DMS153 treated with DMSO at 0.1 percent for 48 hours (cell line): ENCODE measurements at regions not wholly inside any gene's neighbourhood (a gene's known extent, or its start where the extent isn't known, plus 50 kb on each side); places are given as distances from the start of the nearest gene placed in this dataset.

ENCODE experiments used
- DNase-seq: peaks from one replicate; lab custom pipeline; 2025; ENCODE audit not compliant: unreplicated experiment; lab: John Stamatoyannopoulos, UW

GRCh38 chr2:183606718-183607085, 482.5 kb downstream of the NUP35 start:
- DNase-seq = no peak

DNA sequence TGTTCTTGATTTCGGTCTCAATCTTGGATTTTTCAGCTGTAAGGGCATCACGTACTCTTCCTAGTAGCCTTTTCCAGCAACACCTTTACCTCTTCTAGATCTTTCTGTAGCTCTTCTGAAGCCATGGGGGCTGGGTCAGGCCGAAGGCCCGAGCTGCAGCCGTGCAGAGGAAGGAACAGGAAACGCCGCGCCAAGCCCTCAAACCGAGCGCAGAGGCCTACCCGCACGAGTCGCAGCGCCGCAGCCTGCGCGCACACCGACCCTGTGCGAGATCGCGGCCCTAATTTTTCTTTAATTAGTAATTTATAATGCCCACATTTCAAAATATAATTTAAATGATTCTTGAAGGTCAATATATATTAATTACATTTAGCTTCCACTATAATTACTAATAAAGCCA, 483.8 kb downstream of the NUP35 start:
- no peak for DNase-seq

DNA sequence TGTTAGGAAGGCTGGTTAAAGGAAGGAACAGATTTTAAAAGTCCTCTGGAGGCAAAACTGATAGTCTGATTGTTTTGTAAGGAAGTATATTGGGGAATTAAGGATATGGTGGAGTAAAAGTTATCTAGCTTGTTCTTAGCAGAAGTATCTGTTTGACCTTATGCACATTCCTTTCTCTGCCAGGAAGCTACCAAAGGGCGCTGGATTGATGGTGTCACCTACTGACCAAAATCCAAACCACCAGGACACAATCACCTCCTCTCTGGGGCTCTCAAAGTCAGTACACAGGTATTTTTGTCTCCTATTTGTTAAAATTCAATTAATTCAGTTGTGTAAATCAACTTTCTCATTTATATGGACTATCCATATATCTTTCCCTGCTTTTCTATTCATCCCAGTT, 484.5 kb downstream of the NUP35 start:
- DNase-seq = no peak

DNA sequence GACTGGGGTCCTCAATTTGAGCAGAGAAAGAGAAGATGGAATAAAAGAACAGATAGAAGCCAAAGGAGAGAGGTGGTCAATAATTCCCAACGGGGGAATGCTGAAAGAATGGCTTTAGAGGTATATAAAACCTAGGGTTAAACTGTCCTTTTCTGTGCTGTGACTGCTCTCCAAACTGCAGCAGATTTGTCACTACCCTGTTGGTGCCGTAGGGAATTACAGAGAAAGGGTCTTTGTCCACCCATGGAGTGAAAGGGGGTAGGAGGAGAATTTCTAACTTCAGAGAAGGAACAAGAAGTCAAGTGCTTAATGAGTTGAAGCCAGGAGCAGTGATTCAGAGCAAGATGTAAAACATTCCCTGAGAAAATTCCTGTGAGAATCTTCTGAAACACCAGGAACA, 486.5 kb downstream of the NUP35 start:
- DNase-seq = no peak

- DNase-seq = no peak
These were observed 490.7 kb downstream of the NUP35 start for GRCh38 chr2:183614799-183615435.

DNA sequence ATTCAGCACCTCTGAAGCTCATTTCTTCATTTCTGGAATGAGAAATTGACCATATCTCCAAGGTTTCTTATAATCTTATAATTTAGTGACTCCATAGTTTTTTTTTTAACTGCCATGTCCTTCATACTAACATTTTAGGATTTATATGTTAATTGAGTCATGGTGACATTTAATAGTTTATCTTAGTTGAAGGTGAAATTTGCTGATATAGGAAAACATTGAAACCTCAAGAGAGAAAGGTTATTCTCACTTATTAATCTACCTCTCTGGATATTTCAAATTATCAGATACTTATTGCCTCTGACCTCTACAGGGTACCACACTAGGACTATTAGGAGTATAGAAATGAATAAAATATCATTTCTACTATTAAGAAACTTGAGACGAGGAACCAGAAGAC, 499.0 kb downstream of the NUP35 start:
- DNase-seq = no peak

DNA sequence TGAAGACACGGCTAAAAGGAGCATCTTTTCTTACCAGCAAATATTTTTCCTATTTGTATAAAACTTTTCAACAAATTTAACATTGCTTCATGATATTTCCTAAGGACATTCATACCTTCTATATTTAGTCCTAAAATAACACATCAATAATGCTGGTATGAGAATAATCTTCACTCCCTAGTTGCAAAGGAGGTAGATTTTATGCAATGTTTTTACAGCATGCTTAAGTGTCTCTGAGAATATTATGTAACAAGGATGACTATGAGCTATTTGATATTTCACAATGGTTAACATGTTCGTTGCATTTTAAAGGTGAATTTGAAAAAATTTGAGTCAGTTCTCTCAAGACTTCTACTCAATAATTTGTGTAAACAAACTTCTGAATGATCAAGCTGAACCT, 506.7 kb downstream of the NUP35 start:
- DNase-seq = no peak

GRCh38 chr2:183656121-183656520, 531.9 kb downstream of the NUP35 start:
- DNase-seq = no peak

DNA sequence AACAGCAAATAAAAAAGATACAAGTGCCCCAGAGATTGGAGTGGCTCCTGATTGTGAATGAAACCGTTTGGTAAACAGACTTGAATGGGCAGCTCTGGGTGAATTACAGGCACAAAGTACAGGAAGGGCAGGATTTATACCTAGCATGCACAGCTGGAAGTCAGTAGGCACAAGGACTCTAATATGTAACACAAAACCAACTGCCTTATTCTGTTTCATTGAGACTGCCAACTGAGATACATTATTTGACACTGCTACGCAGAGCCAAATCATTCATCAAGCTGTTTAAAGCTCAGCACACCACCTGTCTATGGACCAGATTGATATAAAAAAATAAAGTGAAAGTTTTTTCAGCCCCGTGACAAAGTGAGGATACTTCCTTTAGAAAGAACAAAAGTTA, 541.2 kb downstream of the NUP35 start:
- peak; percentile 96 for DNase-seq

DNA sequence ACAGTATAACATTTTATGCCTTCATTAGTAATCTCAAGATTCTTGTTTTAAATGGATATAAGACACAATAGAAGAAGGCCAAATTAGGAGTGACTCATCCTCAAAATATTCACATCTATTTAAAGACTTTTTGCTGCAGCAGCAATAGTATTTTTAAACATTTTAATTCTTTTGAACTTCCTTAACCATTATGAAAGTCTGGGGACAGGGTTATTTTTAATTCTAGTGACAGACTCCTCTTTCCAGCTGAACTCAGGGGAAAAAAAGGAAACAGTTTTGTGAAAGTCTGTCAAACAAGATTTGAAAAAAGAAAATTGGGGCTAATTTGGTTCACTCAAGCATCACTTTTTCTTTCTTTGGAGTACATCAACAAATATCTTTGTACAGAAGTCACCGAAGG, 541.8 kb downstream of the NUP35 start:
- peak; percentile 85 for DNase-seq

- no peak for DNase-seq
These were observed 547.0 kb downstream of the NUP35 start for GRCh38 chr2:183671233-183671632.

DNA sequence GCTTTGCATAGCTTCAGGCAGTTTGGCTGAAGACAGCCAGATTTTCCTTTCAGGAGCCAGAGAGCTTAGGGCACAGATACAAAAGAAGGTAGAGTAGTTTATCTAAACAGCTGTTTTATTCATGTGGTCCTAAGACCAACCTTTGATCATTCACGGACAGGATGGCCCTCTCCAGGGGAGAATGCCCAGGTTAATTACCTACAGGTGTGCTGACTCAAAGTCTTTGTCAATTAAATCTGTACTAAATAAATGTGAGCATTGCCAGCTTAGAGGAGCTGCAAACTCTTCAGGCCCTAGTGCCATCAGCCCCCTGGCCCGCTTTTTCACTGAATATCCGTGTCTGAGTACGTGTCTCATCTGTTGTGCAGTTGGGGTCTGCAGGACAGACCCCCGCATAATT, 554.7 kb downstream of the NUP35 start:
- no peak for DNase-seq

DNA sequence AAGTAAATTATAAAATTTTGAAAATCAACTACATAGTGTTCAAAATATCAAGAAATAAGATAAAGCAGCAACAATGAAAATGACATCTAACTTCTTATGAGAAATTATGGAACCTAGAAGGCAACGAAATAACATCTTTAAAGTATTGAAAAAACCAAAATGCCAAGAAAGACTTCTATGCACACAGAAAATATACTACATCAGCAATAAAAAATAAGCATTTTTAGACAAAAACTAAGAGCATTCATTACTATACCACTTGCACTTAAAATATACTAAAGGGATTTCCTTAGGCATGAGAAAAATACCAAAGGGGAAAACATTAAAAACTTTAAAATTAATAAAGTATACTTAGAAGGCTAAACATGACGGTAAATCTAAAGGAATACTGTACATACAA, 556.3 kb downstream of the NUP35 start:
- DNase-seq = no peak

DNA sequence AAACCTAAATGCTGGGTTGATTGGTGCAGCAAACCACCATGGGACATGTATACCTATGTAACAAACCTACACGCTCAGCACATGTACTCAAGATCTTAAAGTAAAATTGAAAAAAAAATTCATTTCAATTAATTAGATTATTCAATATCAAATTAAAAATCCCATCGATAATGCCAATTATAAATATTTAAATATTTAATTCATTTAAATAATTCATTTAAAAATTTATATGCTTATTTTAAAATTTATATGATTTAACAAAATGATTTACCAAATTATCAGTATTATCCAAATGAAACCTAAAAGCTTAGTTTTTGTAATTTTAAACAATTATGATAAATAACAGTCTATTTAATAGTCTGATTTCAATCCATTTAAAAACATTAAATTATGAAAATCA, 560.4 kb downstream of the NUP35 start:
- DNase-seq = no peak

DNA sequence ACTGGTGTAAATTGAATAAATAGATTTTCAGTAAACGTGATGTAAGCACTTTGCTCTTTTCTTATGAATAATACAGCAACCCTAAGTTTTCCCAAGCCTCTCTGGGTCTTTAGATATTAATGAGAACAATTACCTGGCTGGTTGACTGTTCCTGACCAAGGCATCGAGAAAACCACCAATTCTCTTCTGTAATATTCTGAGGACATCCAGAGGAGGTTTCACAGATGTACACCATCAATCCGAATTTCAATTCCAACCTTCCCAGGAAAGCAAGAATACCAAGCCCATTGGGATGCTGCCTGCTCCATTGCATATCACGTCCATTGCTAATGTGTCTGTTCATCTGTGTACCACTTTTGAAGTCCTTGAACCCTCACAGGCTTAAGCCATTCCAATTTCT, 571.8 kb downstream of the NUP35 start:
- DNase-seq = no peak

DNA sequence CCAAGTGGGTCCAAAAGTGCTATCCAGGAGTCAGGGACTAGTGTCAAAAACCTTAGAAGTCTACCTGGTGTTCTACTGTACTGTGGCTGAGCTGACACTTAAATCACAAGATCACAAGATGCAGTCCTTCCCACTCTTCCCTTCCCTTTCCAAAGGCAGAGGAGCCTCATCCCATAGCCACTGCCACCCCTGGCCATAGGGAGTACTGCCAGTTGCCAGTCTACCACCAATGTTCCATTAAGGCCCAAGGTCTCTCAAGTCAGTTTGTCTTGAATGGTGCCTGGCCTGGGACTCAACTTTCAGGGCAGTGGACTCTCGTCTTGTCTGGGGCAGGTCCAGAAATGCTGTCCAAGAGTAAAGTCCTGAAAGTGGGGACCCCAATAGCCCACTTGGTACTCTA, 585.6 kb downstream of the NUP35 start:
- no peak for DNase-seq

- DNase-seq = no peak
These were observed 594.0 kb downstream of the NUP35 start for GRCh38 chr2:183718246-183718645.

- DNase-seq = no peak
These were observed 599.0 kb downstream of the NUP35 start for GRCh38 chr2:183723278-183723677.

- no peak for DNase-seq
These were observed 605.1 kb downstream of the NUP35 start for GRCh38 chr2:183729380-183729779.

DNA sequence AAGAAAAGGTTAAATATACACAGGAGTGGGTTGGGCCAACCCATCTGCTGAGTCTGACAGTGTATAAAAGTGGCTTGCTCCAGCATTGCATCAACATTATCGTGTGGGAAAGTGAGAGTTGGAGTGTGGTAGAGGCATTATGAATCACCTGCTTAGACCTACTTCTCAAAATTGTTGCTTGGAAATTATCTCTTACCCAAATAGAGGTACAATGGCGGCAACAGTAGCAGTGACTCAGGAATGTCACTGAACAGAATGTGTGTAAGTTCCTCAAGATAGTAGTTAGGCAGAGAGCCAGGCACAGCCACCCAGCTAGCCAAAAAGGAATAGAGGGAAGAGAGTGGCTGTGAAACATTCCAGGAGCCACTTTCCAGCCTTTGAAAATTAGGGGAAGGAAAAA, 616.0 kb downstream of the NUP35 start:
- no peak for DNase-seq

DNA sequence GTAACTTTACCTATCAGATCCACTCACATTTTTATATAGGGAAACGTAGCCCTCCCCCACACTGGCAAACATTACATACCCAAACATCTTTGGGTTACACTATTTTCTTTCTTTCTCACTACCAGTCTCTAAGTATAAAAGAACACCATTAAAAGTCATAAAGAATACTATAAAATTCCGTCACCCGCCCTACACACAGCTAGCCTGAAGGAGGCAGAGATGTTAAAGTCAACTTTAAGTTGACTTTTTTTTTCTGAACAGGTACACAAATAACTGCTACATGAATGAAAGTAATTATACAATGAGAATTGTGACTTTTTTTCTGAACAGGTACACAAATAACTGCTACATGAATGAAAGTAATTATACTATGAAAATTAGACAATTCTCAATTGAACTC, 628.3 kb downstream of the NUP35 start:
- no peak for DNase-seq

GRCh38 chr2:183759033-183759432, 634.8 kb downstream of the NUP35 start:
- no peak for DNase-seq

DNA sequence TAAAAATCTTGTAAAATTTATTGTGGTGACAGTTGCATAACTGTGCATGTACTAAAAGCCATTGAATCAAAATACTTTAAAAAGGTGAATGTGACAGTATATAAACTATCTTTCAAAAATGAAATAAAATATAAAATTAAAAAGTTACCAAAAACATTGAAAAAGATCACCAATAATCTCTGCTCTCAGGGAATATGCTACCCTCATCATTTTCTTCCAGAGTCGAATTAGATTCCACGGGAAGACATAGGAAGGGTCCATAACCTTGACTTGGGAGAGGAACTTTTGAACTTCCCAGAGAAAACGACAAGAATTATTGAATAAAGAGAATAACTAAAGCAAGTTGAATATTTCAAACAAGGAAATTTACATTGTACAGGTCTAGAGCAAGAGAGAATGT, 649.5 kb downstream of the NUP35 start:
- DNase-seq = no peak

GRCh38 chr2:183780072-183780471, 655.8 kb downstream of the NUP35 start:
- no peak for DNase-seq
